Activated T-cell treated with anti-CD3 and anti-CD28 coated beads, Interleukin-2, amount 50 U/mL, for 4 hours (primary cell): ENCODE measurements at regions not wholly inside any gene's neighbourhood (a gene's known extent, or its start where the extent isn't known, plus 50 kb on each side); places are given as distances from the start of the nearest gene placed in this dataset.

Experiments
- ATAC-seq, 2 donors: fragments of 200-7000 bp; cut with Tn5 transposase; one replicate each; pipeline ENCODE4 v1.10.0; 2021
- DNase-seq: peaks from one replicate; pipeline ENCODE4 v3.0.0-alpha.2; 2020
- H3K27me3 Mint-ChIP-seq: one replicate; pipeline ENCODE4 v1.8.0; 2021; ENCODE audit warnings: low read depth, mixed read lengths
- H3K36me3 Mint-ChIP-seq: one replicate; pipeline ENCODE4 v1.8.0; 2022; ENCODE audit warnings: mixed read lengths; ENCODE audit not compliant: insufficient read depth
- H3K4me1 Mint-ChIP-seq: one replicate; pipeline ENCODE4 v1.8.0; 2021; ENCODE audit warnings: low read depth, mixed read lengths
- H3K4me3 Mint-ChIP-seq: one replicate; pipeline ENCODE4 v1.8.0; 2021; ENCODE audit warnings: mild to moderate bottlenecking, moderate library complexity, mixed read lengths
- H3K9me3 Mint-ChIP-seq: one replicate; pipeline ENCODE4 v1.8.0; 2021; ENCODE audit warnings: mixed read lengths

DNA sequence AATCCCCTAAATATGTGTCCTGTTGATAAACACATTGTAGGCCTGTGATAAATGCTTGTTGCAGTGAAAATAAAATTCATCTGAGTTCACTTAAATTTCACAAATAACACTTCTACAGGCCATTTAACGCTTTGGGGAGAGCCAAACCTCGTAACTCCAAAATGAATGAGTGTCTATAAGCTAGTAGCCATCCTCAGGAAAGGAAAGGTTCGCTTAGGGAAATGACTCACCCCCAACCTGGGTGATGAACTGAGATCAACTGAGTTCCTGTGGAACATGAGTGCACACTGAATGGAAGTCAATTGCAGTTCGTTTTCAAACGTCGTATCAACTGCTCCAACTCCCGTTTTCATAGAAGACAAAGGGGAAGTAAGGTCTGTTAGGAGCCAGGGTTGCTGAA is 527.6 kb upstream of the ID2 start:
- Mint-ChIP-seq H3K9me3 (peaks cover 6% of the 10 kb centered on the region), H3K27me3 (no peaks in the 10 kb centered on the region), H3K4me1 (peaks cover 26% of the 10 kb centered on the region), H3K4me3 (no peak overlapping the region), H3K36me3 (no peaks in the 10 kb centered on the region)
- peak in 1 of 2 donors; percentile 19 for ATAC-seq
- no peak for DNase-seq

DNA sequence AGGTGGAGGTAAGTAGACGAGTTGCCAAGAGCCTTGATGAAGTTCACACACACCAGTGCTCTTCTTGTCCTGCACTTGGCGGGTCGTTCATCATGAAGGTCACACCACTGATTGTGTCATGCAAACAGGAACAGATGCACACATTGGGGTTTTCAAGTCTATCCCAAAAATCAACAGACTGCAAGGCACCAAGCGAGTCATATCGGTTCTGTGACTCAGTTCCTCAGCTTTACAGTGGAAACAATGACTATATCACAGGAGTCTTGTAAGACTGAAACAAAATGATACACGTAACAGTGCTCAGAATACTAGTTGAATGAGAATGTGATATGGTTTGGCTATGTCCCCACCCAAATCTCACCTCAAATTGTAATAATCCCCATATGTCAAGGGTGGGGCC is 526.9 kb upstream of the ID2 start:
- Mint-ChIP-seq H3K4me1 (peaks cover 27% of the 10 kb centered on the region), H3K27me3 (no peaks in the 10 kb centered on the region), H3K4me3 (no peak overlapping the region), H3K9me3 (peaks cover 6% of the 10 kb centered on the region), H3K36me3 (no peaks in the 10 kb centered on the region)
- ATAC-seq, result peak; percentile 86 to 89
- DNase-seq, result no peak

DNA sequence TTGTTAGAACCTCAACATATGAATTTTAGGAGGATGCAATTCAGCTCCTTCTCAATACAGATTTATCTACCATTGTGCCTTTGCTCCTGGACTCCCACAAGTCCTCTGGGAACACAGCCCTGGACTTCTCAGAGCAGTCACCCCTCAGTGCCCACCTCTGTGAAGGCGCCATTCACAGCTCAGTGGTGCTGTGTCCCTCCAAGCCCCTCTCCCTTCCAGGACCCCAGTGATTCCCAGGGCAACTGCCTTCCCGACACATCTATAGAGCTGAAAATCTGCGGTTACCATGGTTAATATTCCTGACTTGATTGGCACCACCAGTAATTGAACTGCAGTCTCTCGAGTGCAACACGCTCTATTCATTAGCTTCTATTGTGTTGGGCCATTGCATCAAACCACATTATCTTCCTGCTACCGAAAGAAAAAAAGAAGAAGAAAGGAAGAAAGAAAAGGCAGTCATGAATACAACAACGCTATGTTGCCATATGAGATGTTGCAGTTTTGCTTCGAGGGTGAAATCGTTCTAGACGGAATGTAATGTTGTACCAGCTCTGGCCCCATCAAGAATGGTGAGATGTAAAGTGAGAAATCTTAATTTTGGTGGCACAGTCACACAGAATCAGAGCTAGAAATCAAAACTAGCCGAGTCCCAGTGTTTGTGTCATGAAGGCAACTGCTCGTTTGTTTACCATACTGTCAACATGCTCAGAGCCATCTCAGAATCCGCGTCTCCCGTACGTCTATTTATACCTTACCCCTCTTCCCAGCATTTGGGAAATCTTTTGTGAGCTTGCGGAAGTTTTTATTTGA is 524.0 kb upstream of the ID2 start:
- ATAC-seq, result no peak
- no peaks in the 10 kb centered on the region for H3K36me3 Mint-ChIP-seq
- no peak overlapping the region for H3K4me3 Mint-ChIP-seq
- peaks cover 6% of the 10 kb centered on the region for H3K9me3 Mint-ChIP-seq
- no peaks in the 10 kb centered on the region for H3K27me3 Mint-ChIP-seq
- peaks cover 21% of the 10 kb centered on the region for H3K4me1 Mint-ChIP-seq
- DNase-seq, result no peak

DNA sequence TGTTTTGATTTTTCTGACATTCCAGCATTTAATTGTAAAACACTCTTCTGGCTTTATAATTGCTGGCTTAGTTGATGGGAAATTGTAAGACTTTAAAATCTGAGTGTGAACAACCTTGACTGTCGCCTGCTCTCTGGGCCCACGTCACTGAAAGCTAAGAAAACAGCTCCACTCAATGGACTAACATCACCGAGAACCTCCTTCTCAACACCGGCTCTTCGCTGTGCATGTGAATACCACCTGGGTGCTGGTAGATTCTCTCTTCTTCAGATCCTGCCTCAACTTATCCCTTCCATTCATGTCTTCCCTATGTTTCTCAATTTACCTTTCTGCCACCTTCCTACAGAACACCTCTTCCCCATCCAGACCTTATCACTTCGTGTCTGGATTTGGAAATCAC is 523.1 kb upstream of the ID2 start:
- Mint-ChIP-seq H3K4me1 (peaks cover 13% of the 10 kb centered on the region), H3K36me3 (no peaks in the 10 kb centered on the region), H3K27me3 (no peaks in the 10 kb centered on the region), H3K9me3 (peaks cover 6% of the 10 kb centered on the region), H3K4me3 (no peak overlapping the region)
- ATAC-seq (no peak), DNase-seq (no peak)

DNA sequence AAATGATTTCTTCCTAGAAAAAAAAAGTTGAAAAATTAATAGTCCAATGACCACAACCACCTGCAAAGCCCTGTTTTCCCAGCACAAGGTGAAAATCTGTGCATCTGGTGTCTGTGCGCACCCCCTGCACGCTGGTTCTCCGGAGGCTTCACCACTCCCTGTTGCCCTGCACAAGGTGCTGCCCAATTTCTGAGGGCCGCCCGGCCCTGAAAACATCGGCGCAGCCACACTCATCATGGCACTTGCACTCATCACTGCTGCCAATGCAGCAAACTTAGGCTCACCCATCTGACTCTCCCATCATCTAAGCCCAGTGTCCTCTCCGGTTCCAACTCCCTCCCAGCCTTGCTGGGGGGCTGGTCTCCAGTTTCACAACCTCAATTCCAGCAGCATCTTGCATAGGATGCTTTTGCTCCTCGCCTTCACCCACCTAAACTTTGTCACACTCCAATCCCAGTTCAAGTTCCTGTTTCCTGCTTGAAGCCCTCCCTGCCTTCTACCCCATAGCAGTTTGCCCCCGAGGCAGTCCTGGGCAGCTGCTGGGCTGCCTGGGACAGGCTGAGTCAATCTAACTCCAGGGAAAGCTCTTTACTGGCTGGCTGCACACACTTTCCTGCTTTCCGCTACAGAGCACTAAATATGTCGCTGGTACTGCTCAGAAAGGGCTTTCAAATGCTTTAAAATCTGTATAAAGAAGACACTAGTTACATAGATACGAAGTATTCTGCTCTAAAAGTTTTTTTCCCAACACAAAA is 522.5 kb upstream of the ID2 start:
- Mint-ChIP-seq H3K27me3 (no peaks in the 10 kb centered on the region), H3K4me3 (no peak overlapping the region), H3K4me1 (peaks cover 8% of the 10 kb centered on the region), H3K36me3 (no peaks in the 10 kb centered on the region), H3K9me3 (peaks cover 6% of the 10 kb centered on the region)
- no peak for DNase-seq
- ATAC-seq, result no peak

DNA sequence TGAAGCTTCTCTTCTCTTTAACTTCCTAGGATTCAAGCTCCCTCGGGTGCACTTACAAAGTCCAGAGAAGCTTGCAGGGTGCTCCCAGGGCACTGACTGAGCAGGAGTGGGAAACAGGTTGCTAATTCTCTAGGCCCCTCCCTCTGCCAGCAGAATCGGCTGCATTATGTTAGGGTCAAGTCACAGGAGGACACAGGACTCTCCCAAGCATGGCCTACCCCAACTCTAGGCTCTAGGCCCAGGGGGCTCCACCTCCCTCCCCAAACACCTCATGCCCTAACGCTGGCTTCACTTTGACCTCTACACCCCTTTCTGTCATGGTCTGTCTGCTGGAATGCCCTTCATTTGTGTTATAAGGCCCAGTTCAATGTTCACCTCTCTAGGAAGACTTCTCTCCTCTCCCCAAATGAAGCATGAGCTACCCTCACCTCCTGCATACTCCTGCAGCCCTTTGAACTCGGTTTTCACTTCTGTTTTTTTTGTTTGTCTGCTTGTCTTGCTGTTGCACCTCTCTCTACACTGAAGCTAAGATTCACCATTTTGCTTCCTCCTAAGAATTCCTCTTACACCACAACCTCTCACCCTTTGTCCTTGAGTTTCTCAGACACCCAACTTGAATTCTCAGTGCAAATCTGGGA is 521.8 kb upstream of the ID2 start:
- Mint-ChIP-seq H3K4me1 (peaks cover 3% of the 10 kb centered on the region), H3K27me3 (no peaks in the 10 kb centered on the region), H3K4me3 (no peak overlapping the region), H3K9me3 (peaks cover 6% of the 10 kb centered on the region), H3K36me3 (no peaks in the 10 kb centered on the region)
- DNase-seq (no peak), ATAC-seq (no peak)

DNA sequence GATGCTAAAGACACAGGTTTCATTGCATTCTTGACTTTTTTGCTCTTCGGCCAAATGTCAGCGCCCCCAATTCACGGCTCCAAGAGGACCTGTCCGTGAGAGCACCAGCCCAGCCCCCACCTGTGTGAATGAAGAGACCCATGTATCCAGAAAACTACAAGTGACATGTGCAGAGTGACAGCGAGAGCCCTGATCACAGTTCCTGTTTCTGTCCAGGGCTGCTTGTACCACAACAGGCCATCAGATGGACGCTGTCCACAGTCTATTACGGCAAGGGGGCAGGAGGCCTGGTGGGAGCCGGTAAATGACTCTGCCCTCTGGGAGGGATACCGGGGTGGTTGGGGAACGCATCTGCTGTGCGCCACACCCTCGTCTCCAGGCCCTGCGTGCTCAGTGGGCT is 520.9 kb upstream of the ID2 start:
- Mint-ChIP-seq H3K9me3 (no peaks in the 10 kb centered on the region), H3K36me3 (no peaks in the 10 kb centered on the region), H3K27me3 (no peaks in the 10 kb centered on the region), H3K4me3 (no peak overlapping the region), H3K4me1 (peaks cover 1% of the 10 kb centered on the region)
- DNase-seq, result no peak
- ATAC-seq, result no peak

DNA sequence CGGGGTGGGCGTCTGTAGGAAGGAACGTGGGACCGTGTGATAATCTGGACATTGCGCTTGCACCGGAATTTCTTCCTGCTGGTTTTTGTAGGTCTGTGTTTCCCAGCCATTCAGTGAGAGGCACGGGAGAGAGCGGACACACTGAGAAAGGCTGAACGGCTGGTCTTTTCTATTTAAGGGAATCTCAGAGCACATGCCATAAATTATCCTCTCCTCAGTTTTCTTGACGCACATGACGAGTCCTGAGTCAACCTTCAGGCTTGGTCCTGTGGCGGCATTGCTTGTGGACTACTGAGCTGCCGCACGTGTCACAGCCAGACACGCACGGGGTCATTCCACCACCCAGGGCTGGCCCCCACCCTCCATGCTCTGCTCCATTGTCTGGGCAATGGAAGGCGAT is 519.3 kb upstream of the ID2 start:
- no peak for ATAC-seq
- H3K9me3 Mint-ChIP-seq, result no peaks in the 10 kb centered on the region
- no peaks in the 10 kb centered on the region for H3K27me3 Mint-ChIP-seq
- no peak overlapping the region for H3K4me3 Mint-ChIP-seq
- DNase-seq, result no peak
- H3K4me1 Mint-ChIP-seq, result peaks cover 1% of the 10 kb centered on the region
- H3K36me3 Mint-ChIP-seq, result no peaks in the 10 kb centered on the region

DNA sequence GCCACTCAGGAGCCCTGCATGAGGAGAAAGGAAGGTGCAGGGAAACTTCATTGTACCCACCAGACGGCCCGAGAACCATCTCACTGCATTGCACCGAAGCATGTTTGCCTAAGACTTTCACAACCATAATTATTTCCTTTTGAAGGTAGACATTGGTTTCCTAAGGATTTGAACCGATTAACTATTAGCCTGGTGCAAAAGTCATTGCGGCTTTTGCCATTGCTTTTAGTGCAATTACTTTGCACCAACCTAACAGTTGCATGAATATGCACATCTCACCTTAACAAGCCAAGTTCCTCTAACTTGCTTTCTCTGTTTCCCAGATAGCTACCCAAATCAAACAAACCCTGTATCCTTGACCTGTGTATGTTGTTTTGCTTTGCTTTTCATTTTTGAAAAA is 516.3 kb upstream of the ID2 start:
- Mint-ChIP-seq H3K36me3 (no peaks in the 10 kb centered on the region), H3K4me3 (no peak overlapping the region), H3K4me1 (peaks cover 9% of the 10 kb centered on the region), H3K9me3 (no peaks in the 10 kb centered on the region), H3K27me3 (no peaks in the 10 kb centered on the region)
- no peak for ATAC-seq
- no peak for DNase-seq

DNA sequence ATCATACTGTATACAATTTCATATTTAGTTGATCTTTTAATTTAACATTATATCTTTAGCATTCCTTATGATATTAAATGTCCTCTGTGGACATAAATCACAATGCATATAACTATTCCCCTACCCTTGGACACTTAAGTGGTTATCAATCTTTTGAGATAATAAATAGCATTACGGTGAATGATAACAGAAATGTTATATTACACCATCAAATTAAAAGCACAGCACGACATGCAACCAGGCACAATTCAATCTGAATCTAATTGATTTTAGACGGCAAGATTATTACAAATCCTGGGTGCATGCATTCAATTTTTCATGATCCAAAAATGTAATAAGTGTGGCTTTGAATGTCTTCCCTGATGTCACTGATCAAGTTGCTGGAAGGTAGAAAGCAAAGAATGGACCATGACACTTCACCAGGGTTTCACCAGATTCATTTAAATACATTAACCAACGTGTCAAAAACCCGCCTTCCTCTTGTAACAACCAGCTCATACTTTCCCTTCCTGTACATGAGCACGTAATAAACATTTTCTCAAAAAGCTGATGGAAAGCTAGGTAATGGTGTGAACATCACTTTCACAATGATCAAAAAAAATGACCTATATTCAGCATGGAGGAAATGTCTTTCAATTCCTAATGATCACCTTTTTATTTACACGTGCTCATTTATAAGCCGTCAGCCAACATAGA is 513.7 kb upstream of the ID2 start:
- Mint-ChIP-seq H3K4me3 (no peak overlapping the region), H3K4me1 (peaks cover 9% of the 10 kb centered on the region), H3K27me3 (no peaks in the 10 kb centered on the region), H3K9me3 (no peaks in the 10 kb centered on the region), H3K36me3 (no peaks in the 10 kb centered on the region)
- ATAC-seq (peak in 1 of 2 donors; percentile 65), DNase-seq (no peak)

DNA sequence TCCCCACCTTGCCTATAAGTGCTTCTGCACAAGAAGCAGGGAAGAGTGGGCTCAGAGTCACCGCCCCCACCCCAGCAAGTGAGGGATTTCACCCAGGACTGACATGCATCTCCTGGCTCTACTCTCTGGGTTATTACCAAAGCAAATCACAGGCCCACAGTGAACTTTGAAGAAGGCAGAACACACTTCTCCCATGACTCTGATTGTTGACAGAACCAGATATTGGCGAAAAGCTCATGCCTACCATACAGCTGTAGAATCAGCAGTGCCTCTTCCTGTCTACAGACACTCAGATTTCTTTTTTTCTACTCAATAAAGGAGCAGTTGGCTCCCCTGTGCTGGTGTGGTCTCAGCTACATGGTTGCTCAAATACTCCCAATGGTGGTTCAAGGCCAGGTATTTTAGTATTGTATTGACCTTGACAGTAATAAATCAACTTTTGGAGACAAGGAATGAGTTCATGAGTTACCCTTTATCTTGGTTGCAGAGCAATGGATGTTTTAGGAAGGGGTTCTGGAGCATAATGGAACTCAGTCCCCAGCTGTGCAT is 512.9 kb upstream of the ID2 start:
- DNase-seq, result no peak
- no peak for ATAC-seq

DNA sequence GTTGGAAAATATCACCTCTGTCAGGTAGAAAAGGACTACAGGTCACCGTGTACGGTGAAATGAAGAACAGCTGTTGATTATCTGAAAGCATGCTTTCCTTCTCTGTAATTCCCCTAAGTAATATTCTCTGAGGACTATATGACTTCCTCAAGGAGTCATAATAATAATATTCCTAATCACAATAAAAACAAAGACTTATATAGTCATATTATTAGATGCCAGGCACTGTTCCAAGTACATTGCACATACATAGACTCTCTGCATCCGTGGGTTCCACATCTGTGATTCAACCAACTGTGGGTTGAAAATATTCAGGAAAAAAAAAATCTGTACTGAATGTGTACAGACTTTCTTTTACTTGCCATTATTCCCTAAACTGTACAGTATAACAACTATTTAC is 512.4 kb upstream of the ID2 start:
- Mint-ChIP-seq H3K4me3 (no peak overlapping the region), H3K4me1 (peaks cover 9% of the 10 kb centered on the region), H3K27me3 (no peaks in the 10 kb centered on the region), H3K36me3 (no peaks in the 10 kb centered on the region), H3K9me3 (no peaks in the 10 kb centered on the region)
- ATAC-seq, result no peak
- no peak for DNase-seq

More for the DNA sequence above, 512.9 kb upstream of the ID2 start:
- Mint-ChIP-seq H3K4me3 (no peak overlapping the region), H3K4me1 (peaks cover 9% of the 10 kb centered on the region), H3K27me3 (no peaks in the 10 kb centered on the region), H3K36me3 (no peaks in the 10 kb centered on the region), H3K9me3 (no peaks in the 10 kb centered on the region)

DNA sequence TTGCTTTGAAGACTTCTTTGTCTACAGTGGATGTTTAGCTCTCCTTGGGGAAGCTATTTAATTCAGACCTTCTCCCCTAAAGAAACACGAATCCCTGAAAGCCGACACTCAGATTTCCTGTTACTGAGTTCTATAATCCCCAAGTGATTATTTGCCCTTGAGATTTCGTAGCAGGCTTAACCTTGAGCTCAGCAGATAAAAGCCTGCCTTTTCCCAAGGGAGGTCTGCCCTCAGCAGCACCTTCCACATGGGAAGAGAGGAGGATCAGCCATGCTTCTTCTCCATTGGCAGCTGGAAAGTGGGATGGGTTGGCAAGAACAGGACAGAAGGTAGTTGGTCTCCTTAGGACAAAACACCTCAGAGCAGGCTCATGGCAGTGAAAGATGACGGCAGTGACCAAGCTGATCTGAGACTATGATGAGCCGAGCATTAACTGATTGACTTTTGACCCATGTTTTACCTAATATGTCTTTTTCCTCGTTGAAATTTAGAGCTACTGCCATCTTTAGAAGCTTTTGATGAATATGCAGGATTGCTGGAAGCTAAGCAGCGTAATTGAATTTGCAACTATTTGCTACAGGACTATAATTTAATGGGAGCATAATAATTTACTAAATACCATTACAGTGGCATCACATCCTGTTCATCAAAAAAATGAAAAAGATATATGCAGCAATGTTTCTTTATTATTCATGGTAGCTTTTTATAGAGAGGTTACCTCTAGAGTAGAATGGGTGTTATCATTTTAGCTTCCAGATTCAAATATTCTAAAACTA is 511.1 kb upstream of the ID2 start:
- Mint-ChIP-seq H3K4me3 (no peak overlapping the region), H3K27me3 (no peaks in the 10 kb centered on the region), H3K4me1 (peaks cover 9% of the 10 kb centered on the region), H3K9me3 (peaks cover 8% of the 10 kb centered on the region), H3K36me3 (no peaks in the 10 kb centered on the region)
- no peak for ATAC-seq
- DNase-seq, result no peak
